ENCODE measurements at regions not wholly inside any gene's neighbourhood (a gene's known extent, or its start where the extent isn't known, plus 50 kb on each side); places are given as distances from the start of the nearest gene placed in this dataset.

GRCh38 chr2:43110442-43110871 is 115.9 kb downstream of the ZFP36L2 start:
- no peak for TF ChIP-seq CTCF (IDR thresholded peaks at IDR 0.05 in 4 of 5, conservative IDR thresholded peaks at IDR 0.05 in 1 of 5)
- TF ChIP-seq POLR2A (IDR thresholded peaks at IDR 0.05): no peak

All from gastrocnemius medialis (tissue), 4 donors.